ENCODE measurements at regions not wholly inside any gene's neighbourhood (a gene's known extent, or its start where the extent isn't known, plus 50 kb on each side); places are given as distances from the start of the nearest gene placed in this dataset.

- no peak for DNase-seq (ENCODE audit: low spot score in 2 of 2)
- H3K4me1 ChIP-seq, result no peaks in the 10 kb centered on the region
- no peaks in the 10 kb centered on the region for H3K9me3 ChIP-seq
- H3K36me3 ChIP-seq, result no peaks in the 10 kb centered on the region
- 73% methylated on average over 6 of the region's 6 CpGs for WGBS
- no peak overlapping the region for H3K27ac ChIP-seq
- no peak overlapping the region for H3K4me3 ChIP-seq
- TF ChIP-seq POLR2AphosphoS5 (IDR thresholded peaks at IDR 0.05), result no peak
- no peak for TF ChIP-seq CTCF (IDR thresholded peaks at IDR 0.05)
- no peak for TF ChIP-seq POLR2A (IDR thresholded peaks at IDR 0.05)
- TF ChIP-seq EP300 (IDR thresholded peaks at IDR 0.05), result no peak
- H3K27me3 ChIP-seq, result no peaks in the 10 kb centered on the region
These were observed 62.8 kb upstream of the GCSH start for GRCh38 chr16:81158964-81159363.

GRCh38 chr16:81155769-81156168 lies 59.6 kb upstream of the GCSH start:
- DNase-seq (ENCODE audit: low spot score in 2 of 2), result no peak
- Histone ChIP-seq H3K4me1 (no peaks in the 10 kb centered on the region), H3K36me3 (no peaks in the 10 kb centered on the region), H3K4me3 (no peak overlapping the region), H3K9me3 (no peaks in the 10 kb centered on the region), H3K27me3 (no peaks in the 10 kb centered on the region), H3K27ac (no peak overlapping the region)
- TF ChIP-seq POLR2A (IDR thresholded peaks at IDR 0.05), result no peak
- TF ChIP-seq EP300 (IDR thresholded peaks at IDR 0.05), result no peak
- TF ChIP-seq CTCF (IDR thresholded peaks at IDR 0.05), result no peak
- no peak for TF ChIP-seq POLR2AphosphoS5 (IDR thresholded peaks at IDR 0.05)
- 77% methylated on average over 10 of the region's 10 CpGs for WGBS

GRCh38 chr16:81151648-81152310 lies 55.6 kb upstream of the GCSH start:
- Histone ChIP-seq H3K36me3 (no peaks in the 10 kb centered on the region), H3K27ac (no peak overlapping the region), H3K27me3 (no peaks in the 10 kb centered on the region), H3K9me3 (no peaks in the 10 kb centered on the region), H3K4me1 (no peaks in the 10 kb centered on the region), H3K4me3 (no peak overlapping the region)
- TF ChIP-seq POLR2A (IDR thresholded peaks at IDR 0.05) (no peak), EP300 (IDR thresholded peaks at IDR 0.05) (no peak), POLR2AphosphoS5 (IDR thresholded peaks at IDR 0.05) (no peak), CTCF (IDR thresholded peaks at IDR 0.05) (no peak)
- 50% methylated on average over 13 of the region's 13 CpGs for WGBS
- no peak for DNase-seq (ENCODE audit: low spot score in 2 of 2)

GRCh38 chr16:81149614-81150013 lies 53.4 kb upstream of the GCSH start:
- no peaks in the 10 kb centered on the region for H3K9me3 ChIP-seq

GRCh38 chr16:81148277-81148676 lies 52.1 kb upstream of the GCSH start:
- Histone ChIP-seq H3K4me3 (no peak overlapping the region), H3K4me1 (no peaks in the 10 kb centered on the region), H3K27me3 (no peaks in the 10 kb centered on the region), H3K36me3 (peaks cover 3% of the 10 kb centered on the region), H3K27ac (no peak overlapping the region), H3K9me3 (no peaks in the 10 kb centered on the region)
- no peak for TF ChIP-seq EP300 (IDR thresholded peaks at IDR 0.05)
- no peak for TF ChIP-seq CTCF (IDR thresholded peaks at IDR 0.05)
- TF ChIP-seq POLR2AphosphoS5 (IDR thresholded peaks at IDR 0.05), result no peak
- no peak for TF ChIP-seq POLR2A (IDR thresholded peaks at IDR 0.05)
- WGBS, result 51% methylated on average over 6 of the region's 6 CpGs
- DNase-seq (ENCODE audit: low spot score in 2 of 2), result no peak

More at GRCh38 chr16:81149614-81150013, 53.4 kb upstream of the GCSH start:
- Histone ChIP-seq H3K36me3 (peaks cover 3% of the 10 kb centered on the region), H3K4me3 (no peak overlapping the region), H3K27ac (no peak overlapping the region), H3K4me1 (no peaks in the 10 kb centered on the region), H3K27me3 (no peaks in the 10 kb centered on the region)
- no peak for TF ChIP-seq POLR2AphosphoS5 (IDR thresholded peaks at IDR 0.05)
- TF ChIP-seq EP300 (IDR thresholded peaks at IDR 0.05), result no peak
- TF ChIP-seq CTCF (IDR thresholded peaks at IDR 0.05), result no peak
- 78% methylated on average over 10 of the region's 10 CpGs for WGBS
- no peak for DNase-seq (ENCODE audit: low spot score in 2 of 2)

Measured in suprapubic skin (tissue), 4 donors.